ENCODE measurements at regions not wholly inside any gene's neighbourhood (a gene's known extent, or its start where the extent isn't known, plus 50 kb on each side); places are given as distances from the start of the nearest gene placed in this dataset.
A peak's percentile ranks its signal among the peaks of the same experiment; 100 is the strongest.

GRCh38 chr1:228647523-228648444 lies 87.5 kb upstream of the RHOU start:
- DNase-seq (ENCODE audit: low read depth, low spot score) (peak; percentile 78), ATAC-seq (peak; percentile 86)
- peaks cover 12% of the 10 kb centered on the region for H3K79me2 ChIP-seq (ENCODE audit: insufficient read depth, low read length)
- H4K20me1 ChIP-seq (ENCODE audit: insufficient read depth) = no peaks in the 10 kb centered on the region
- H2AFZ ChIP-seq (ENCODE audit: low read depth, low read length, poor library complexity, severe bottlenecking) = peak overlapping the region; percentile 48
- peak overlapping the region; percentile 88 for H3K27ac ChIP-seq (ENCODE audit: low read depth, low read length)
- peak; percentile 92 for TF ChIP-seq POLR2AphosphoS5 (IDR thresholded peaks at IDR 0.05; ENCODE audit: low read depth, low read length)
- peak; percentile 3 for TF ChIP-seq YY1 (IDR thresholded peaks at IDR 0.05; ENCODE audit: extremely low read depth, insufficient replicate concordance, low read depth, low read length)
- peak; percentile 94 for TF ChIP-seq POLR2A (IDR thresholded peaks at IDR 0.05; ENCODE audit: borderline replicate concordance, extremely low read depth, insufficient read depth, insufficient read length)
- TF ChIP-seq CTCF (IDR thresholded peaks at IDR 0.05 in 2 of 3, conservative IDR thresholded peaks at IDR 0.05 in 1 of 3; ENCODE audit: borderline replicate concordance in 1 of 3, insufficient read depth in 1 of 3, low read depth in 2 of 3, low read length in 2 of 3) = no peak
- TF ChIP-seq SIN3A (IDR thresholded peaks at IDR 0.05; ENCODE audit: low read depth) = peak; percentile 89; the same call in 1 of the 2 replicates
- peak; percentile 92 for TF ChIP-seq CBX3 (IDR thresholded peaks at IDR 0.05; ENCODE audit: low read depth)
- no peak for TF ChIP-seq JUND (IDR thresholded peaks at IDR 0.05)
- TF ChIP-seq SP1 (IDR thresholded peaks at IDR 0.05; ENCODE audit: low read depth) = peak; percentile 70
- peak; percentile 81 for TF ChIP-seq TCF7L2 (IDR thresholded peaks at IDR 0.05; ENCODE audit: borderline replicate concordance, extremely low read depth, insufficient read depth, insufficient read length)
- peak; percentile 78 for TF ChIP-seq MAX (IDR thresholded peaks at IDR 0.05)
- TF ChIP-seq ZFX (IDR thresholded peaks at IDR 0.05) = peak; percentile 78
- no peak for TF ChIP-seq EZH2phosphoT487 (IDR thresholded peaks at IDR 0.05; ENCODE audit: borderline replicate concordance)
- no peaks in the 10 kb centered on the region for H3K36me3 ChIP-seq (ENCODE audit: control insufficient read depth in 1 of 2, insufficient read depth in 2 of 2, low read length in 2 of 2)
- H3K27me3 ChIP-seq (ENCODE audit: insufficient read depth, low read length) = no peaks in the 10 kb centered on the region
- ChIA-PET POLR2A (interaction anchor here (1.0 kb wide), 1 partner anchor 16 kb away, joined by 4 read pairs; no protein-coding TSS in a partner anchor), RAD21 (ENCODE audit: low non-redundant PET in 1 of 2, low total read pairs in 2 of 2, uncharacterized antibody in 2 of 2, unreplicated experiment in 2 of 2) (no interaction called here), CTCF (no interaction called here)
- H3K4me3 ChIP-seq (replicated peaks in 1 of 2; ENCODE audit: low read depth in 1 of 2, low read length in 2 of 2) = peak overlapping the region; percentile 69 to 72
- intact Hi-C loops (cut with micrococcal nuclease) = no loop called here
- H3K4me2 ChIP-seq (ENCODE audit: low read length) = peak overlapping the region; percentile 93
- H3K9ac ChIP-seq (ENCODE audit: low read length) = peak overlapping the region; percentile 78
- peaks cover 8 to 27% of the 10 kb centered on the region in 2 experiments; a peak in 3 of 4 replicates for H3K4me1 ChIP-seq (ENCODE audit: control insufficient read depth in 1 of 2, insufficient read depth in 2 of 2, low read length in 2 of 2)
- H3K9me2 ChIP-seq (ENCODE audit: insufficient read depth) = no peaks in the 10 kb centered on the region
- no peaks in the 10 kb centered on the region for H3K9me3 ChIP-seq (ENCODE audit: control insufficient read depth in 1 of 2, insufficient read depth in 1 of 2, low read depth in 1 of 2, low read length in 2 of 2)
- BruUV-seq (replicated peaks) = TSS peak; percentile 80
